ENCODE measurements at regions not wholly inside any gene's neighbourhood (a gene's known extent, or its start where the extent isn't known, plus 50 kb on each side); places are given as distances from the start of the nearest gene placed in this dataset.
A peak's percentile ranks its signal among the peaks of the same experiment; 100 is the strongest.

GRCh38 chr20:48189181-48189580 lies 403.9 kb upstream of the SULF2 start:
- no peak for DNase-seq (ENCODE audit: insufficient read length, low spot score, missing footprints)
- no peaks in the 10 kb centered on the region for H3K79me2 ChIP-seq (ENCODE audit: insufficient read depth, low read length)
- peak; percentile 47 for TF ChIP-seq CTCF (IDR thresholded peaks at IDR 0.05; ENCODE audit: extremely low read depth, low read depth, low read length)

GRCh38 chr20:48187851-48188250 lies 402.6 kb upstream of the SULF2 start:
- H4K20me1 ChIP-seq (ENCODE audit: insufficient read depth, low read length): no peaks in the 10 kb centered on the region
- H3K9me3 ChIP-seq (ENCODE audit: low read depth, low read length): no peaks in the 10 kb centered on the region
- no peak overlapping the region for H2AFZ ChIP-seq (ENCODE audit: low read length)
- H3K27me3 ChIP-seq (ENCODE audit: insufficient read depth, low read length): peaks cover 2% of the 10 kb centered on the region
- no peak overlapping the region for H3K4me2 ChIP-seq (ENCODE audit: insufficient read depth, low read length)
- no peaks in the 10 kb centered on the region for H3K79me2 ChIP-seq (ENCODE audit: insufficient read depth, low read length)
- no peak for TF ChIP-seq CTCF (IDR thresholded peaks at IDR 0.05; ENCODE audit: extremely low read depth, low read depth, low read length)
- no peaks in the 10 kb centered on the region for H3K36me3 ChIP-seq (ENCODE audit: insufficient read depth, low read length)
- DNase-seq (ENCODE audit: insufficient read length, low spot score, missing footprints): no peak
- H3K27ac ChIP-seq (ENCODE audit: low read depth, low read length): peak overlapping the region; percentile 16
- peaks cover 21% of the 10 kb centered on the region for H3K4me1 ChIP-seq (ENCODE audit: insufficient read depth, low read length)
- H3K4me3 ChIP-seq (ENCODE audit: insufficient read depth, low read length): no peak overlapping the region

More at GRCh38 chr20:48189181-48189580, 403.9 kb upstream of the SULF2 start:
- no peaks in the 10 kb centered on the region for H4K20me1 ChIP-seq (ENCODE audit: insufficient read depth, low read length)
- H2AFZ ChIP-seq (ENCODE audit: low read length): no peak overlapping the region
- H3K27ac ChIP-seq (ENCODE audit: low read depth, low read length): no peak overlapping the region
- no peak overlapping the region for H3K4me2 ChIP-seq (ENCODE audit: insufficient read depth, low read length)
- H3K9me3 ChIP-seq (ENCODE audit: low read depth, low read length): no peaks in the 10 kb centered on the region
- peaks cover 21% of the 10 kb centered on the region for H3K4me1 ChIP-seq (ENCODE audit: insufficient read depth, low read length)
- no peak overlapping the region for H3K4me3 ChIP-seq (ENCODE audit: insufficient read depth, low read length)
- peaks cover 2% of the 10 kb centered on the region for H3K27me3 ChIP-seq (ENCODE audit: insufficient read depth, low read length)
- H3K36me3 ChIP-seq (ENCODE audit: insufficient read depth, low read length): no peaks in the 10 kb centered on the region

GRCh38 chr20:48186915-48187314 lies 401.6 kb upstream of the SULF2 start:
- TF ChIP-seq CTCF (IDR thresholded peaks at IDR 0.05; ENCODE audit: extremely low read depth, low read depth, low read length): no peak
- no peak for DNase-seq (ENCODE audit: insufficient read length, low spot score, missing footprints)
- Histone ChIP-seq H3K79me2 (ENCODE audit: insufficient read depth, low read length) (no peaks in the 10 kb centered on the region), H2AFZ (ENCODE audit: low read length) (no peak overlapping the region), H3K4me1 (ENCODE audit: insufficient read depth, low read length) (peaks cover 21% of the 10 kb centered on the region), H3K9me3 (ENCODE audit: low read depth, low read length) (no peaks in the 10 kb centered on the region), H3K36me3 (ENCODE audit: insufficient read depth, low read length) (no peaks in the 10 kb centered on the region), H3K27me3 (ENCODE audit: insufficient read depth, low read length) (peaks cover 2% of the 10 kb centered on the region), H4K20me1 (ENCODE audit: insufficient read depth, low read length) (no peaks in the 10 kb centered on the region), H3K4me2 (ENCODE audit: insufficient read depth, low read length) (no peak overlapping the region), H3K4me3 (ENCODE audit: insufficient read depth, low read length) (no peak overlapping the region), H3K27ac (ENCODE audit: low read depth, low read length) (peak overlapping the region; percentile 0)

- H3K27ac ChIP-seq (ENCODE audit: low read depth, low read length): no peak overlapping the region
- H3K4me2 ChIP-seq (ENCODE audit: insufficient read depth, low read length): no peak overlapping the region
- DNase-seq (ENCODE audit: insufficient read length, low spot score, missing footprints): no peak
Measured at GRCh38 chr20:48186447-48186846, 401.2 kb upstream of the SULF2 start.

More at GRCh38 chr20:48186447-48186846, 401.2 kb upstream of the SULF2 start:
- no peak overlapping the region for H3K4me3 ChIP-seq (ENCODE audit: insufficient read depth, low read length)
- no peak overlapping the region for H2AFZ ChIP-seq (ENCODE audit: low read length)
- H3K4me1 ChIP-seq (ENCODE audit: insufficient read depth, low read length): peaks cover 21% of the 10 kb centered on the region
- no peak for TF ChIP-seq CTCF (IDR thresholded peaks at IDR 0.05; ENCODE audit: extremely low read depth, low read depth, low read length)
- H3K79me2 ChIP-seq (ENCODE audit: insufficient read depth, low read length): no peaks in the 10 kb centered on the region
- no peaks in the 10 kb centered on the region for H3K36me3 ChIP-seq (ENCODE audit: insufficient read depth, low read length)
- H3K27me3 ChIP-seq (ENCODE audit: insufficient read depth, low read length): peaks cover 2% of the 10 kb centered on the region
- no peaks in the 10 kb centered on the region for H4K20me1 ChIP-seq (ENCODE audit: insufficient read depth, low read length)
- no peaks in the 10 kb centered on the region for H3K9me3 ChIP-seq (ENCODE audit: low read depth, low read length)

Data from osteoblast (primary cell).